ENCODE measurements at regions not wholly inside any gene's neighbourhood (a gene's known extent, or its start where the extent isn't known, plus 50 kb on each side); places are given as distances from the start of the nearest gene placed in this dataset.

DNA sequence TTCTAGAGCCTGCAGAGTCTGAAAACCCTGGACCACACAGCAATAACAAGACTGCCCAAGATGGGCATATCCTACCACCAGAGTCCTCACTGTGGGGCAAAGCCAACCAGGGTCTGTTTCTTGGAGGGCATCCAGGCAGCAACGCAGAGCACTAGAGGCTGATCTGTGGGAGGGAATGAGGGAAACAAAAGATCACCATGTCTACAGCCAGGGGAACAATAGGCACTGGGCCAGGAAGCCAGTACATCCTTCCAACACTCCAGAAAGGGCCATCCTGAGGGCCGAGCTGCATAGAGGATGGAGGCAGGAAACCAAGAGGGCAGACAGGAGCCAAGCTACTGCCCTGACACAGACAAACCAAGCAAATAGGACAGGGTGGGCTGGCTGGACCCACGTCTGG is 416.1 kb upstream of the IRX4 start:
- Histone ChIP-seq H3K4me3 (ENCODE audit: low read depth, low read length) (no peak overlapping the region), H3K27me3 (ENCODE audit: control insufficient read depth, insufficient read depth, low read length) (no peaks in the 10 kb centered on the region), H3K36me3 (ENCODE audit: control insufficient read depth, insufficient read depth, low read length) (no peaks in the 10 kb centered on the region)
- DNase-seq (ENCODE audit: low read depth): no peak
- ChIA-PET CTCF (no interaction called here), POLR2A (no interaction called here)
- TF ChIP-seq, protein P1, sequence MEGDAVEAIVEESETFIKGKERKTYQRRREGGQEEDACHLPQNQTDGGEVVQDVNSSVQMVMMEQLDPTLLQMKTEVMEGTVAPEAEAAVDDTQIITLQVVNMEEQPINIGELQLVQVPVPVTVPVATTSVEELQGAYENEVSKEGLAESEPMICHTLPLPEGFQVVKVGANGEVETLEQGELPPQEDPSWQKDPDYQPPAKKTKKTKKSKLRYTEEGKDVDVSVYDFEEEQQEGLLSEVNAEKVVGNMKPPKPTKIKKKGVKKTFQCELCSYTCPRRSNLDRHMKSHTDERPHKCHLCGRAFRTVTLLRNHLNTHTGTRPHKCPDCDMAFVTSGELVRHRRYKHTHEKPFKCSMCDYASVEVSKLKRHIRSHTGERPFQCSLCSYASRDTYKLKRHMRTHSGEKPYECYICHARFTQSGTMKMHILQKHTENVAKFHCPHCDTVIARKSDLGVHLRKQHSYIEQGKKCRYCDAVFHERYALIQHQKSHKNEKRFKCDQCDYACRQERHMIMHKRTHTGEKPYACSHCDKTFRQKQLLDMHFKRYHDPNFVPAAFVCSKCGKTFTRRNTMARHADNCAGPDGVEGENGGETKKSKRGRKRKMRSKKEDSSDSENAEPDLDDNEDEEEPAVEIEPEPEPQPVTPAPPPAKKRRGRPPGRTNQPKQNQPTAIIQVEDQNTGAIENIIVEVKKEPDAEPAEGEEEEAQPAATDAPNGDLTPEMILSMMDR (IDR thresholded peaks at IDR 0.05; ENCODE audit: insufficient read depth, low read depth, low read length): no peak

DNA sequence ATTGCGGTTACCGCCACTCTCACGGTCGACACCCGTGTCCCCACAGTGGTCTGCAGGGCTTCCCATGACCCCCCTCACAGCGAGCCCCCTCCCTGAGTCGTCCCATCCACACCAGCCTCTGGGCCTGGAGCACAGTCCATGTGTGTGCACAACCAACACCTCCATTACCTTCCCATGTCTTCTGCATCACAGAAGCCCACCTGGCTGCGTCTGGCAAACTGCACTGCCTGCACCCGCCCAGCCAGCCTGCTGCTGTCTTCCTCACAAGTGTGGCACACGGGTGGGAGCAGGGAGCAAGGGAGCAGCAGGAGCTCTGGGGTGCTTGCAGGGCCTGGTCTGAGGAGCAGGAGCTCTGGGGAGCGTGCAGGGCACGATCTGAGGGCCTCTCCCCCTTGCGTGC is 415.3 kb upstream of the IRX4 start:
- TF ChIP-seq, protein P1 (IDR thresholded peaks at IDR 0.05; ENCODE audit: insufficient read depth, low read depth, low read length): no peak
- Histone ChIP-seq H3K27me3 (ENCODE audit: control insufficient read depth, insufficient read depth, low read length) (no peaks in the 10 kb centered on the region), H3K36me3 (ENCODE audit: control insufficient read depth, insufficient read depth, low read length) (no peaks in the 10 kb centered on the region), H3K4me3 (ENCODE audit: low read depth, low read length) (no peak overlapping the region)
- no peak for DNase-seq (ENCODE audit: low read depth)
- ChIA-PET POLR2A (no interaction called here), CTCF (interaction anchor here (0.6 kb wide), 1 partner anchor 255 kb away, joined by 3 read pairs; no protein-coding TSS in a partner anchor)

GRCh38 chr5:2295476-2295875 is 412.8 kb upstream of the IRX4 start:
- Histone ChIP-seq H3K4me3 (ENCODE audit: low read depth, low read length) (no peak overlapping the region), H3K36me3 (ENCODE audit: control insufficient read depth, insufficient read depth, low read length) (no peaks in the 10 kb centered on the region), H3K27me3 (ENCODE audit: control insufficient read depth, insufficient read depth, low read length) (no peaks in the 10 kb centered on the region)
- TF ChIP-seq, protein P1 (IDR thresholded peaks at IDR 0.05; ENCODE audit: insufficient read depth, low read depth, low read length): no peak
- no peak for DNase-seq (ENCODE audit: low read depth)
- POLR2A ChIA-PET: no interaction called here
- CTCF ChIA-PET: no interaction called here

GRCh38 chr5:2293906-2294305 is 411.2 kb upstream of the IRX4 start:
- no peak for DNase-seq (ENCODE audit: low read depth)
- Histone ChIP-seq H3K27me3 (ENCODE audit: control insufficient read depth, insufficient read depth, low read length) (no peaks in the 10 kb centered on the region), H3K4me3 (ENCODE audit: low read depth, low read length) (no peak overlapping the region), H3K36me3 (ENCODE audit: control insufficient read depth, insufficient read depth, low read length) (no peaks in the 10 kb centered on the region)
- TF ChIP-seq, protein P1 (IDR thresholded peaks at IDR 0.05; ENCODE audit: insufficient read depth, low read depth, low read length): no peak
- POLR2A ChIA-PET: no interaction called here
- CTCF ChIA-PET: no interaction called here

DNA sequence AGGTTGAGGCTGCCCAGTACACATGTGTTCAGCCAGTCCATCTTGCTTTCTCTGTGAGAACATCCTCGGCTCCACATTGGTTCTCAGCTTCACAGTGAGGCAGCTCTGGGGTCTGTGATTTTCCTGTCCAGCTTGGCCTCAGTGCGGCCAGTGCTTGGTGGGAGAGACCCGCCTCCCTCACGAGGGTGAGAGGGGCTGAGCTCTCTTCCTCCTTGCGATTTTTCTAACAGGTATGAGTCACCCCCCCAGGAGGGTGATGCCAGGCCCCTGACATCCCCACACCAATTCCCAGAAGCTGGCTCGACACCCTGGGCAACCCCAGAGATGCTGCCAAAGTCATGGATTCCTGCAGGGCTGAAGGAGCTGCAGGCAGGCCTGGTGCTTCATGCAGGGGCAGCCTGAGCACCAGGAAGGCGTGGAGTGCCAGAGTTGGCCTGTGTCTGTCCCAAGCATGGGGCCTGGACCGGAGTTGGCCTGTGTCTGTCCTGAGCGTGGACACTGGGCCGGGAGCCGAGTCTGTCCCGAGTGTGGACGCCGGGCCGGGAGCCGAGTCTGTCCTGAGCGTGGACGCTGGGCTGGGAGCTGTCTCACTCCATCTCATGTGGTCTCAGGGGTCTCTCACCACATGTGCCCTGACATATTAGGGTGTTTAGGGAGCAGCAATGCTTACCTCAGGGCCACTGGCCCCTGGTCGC is 408.6 kb upstream of the IRX4 start:
- DNase-seq (ENCODE audit: low read depth): no peak
- ChIA-PET CTCF (no interaction called here), POLR2A (no interaction called here)
- TF ChIP-seq, protein P1 (IDR thresholded peaks at IDR 0.05; ENCODE audit: insufficient read depth, low read depth, low read length): no peak
- no peak overlapping the region for H3K4me3 ChIP-seq (ENCODE audit: low read depth, low read length)
- no peaks in the 10 kb centered on the region for H3K27me3 ChIP-seq (ENCODE audit: control insufficient read depth, insufficient read depth, low read length)
- H3K36me3 ChIP-seq (ENCODE audit: control insufficient read depth, insufficient read depth, low read length): no peaks in the 10 kb centered on the region

All from BJ (cell line).